Fibroblast of lung (primary cell): ENCODE measurements at regions not wholly inside any gene's neighbourhood (a gene's known extent, or its start where the extent isn't known, plus 50 kb on each side); places are given as distances from the start of the nearest gene placed in this dataset.

Experiments
- DNase-seq, 2 donors: peaks; one replicate each; pipeline versions ENCODE4 v3.0.0 to v3.0.0-alpha.2; 2010; ENCODE audit warnings: low read depth in 2 of 2
- H2AFZ ChIP-seq: 2 replicates; pipeline ENCODE4 v1.5.1; 2012; ENCODE audit warnings: low read length, control low read depth, inconsistent platforms
- H3K27ac ChIP-seq: 2 replicates; pipeline ENCODE4 v1.5.1; 2011; ENCODE audit warnings: low read length, control low read depth; ENCODE audit not compliant: insufficient read depth
- H3K27me3 ChIP-seq: 2 replicates; pipeline ENCODE4 v1.5.1; 2011; ENCODE audit warnings: mild to moderate bottlenecking, low read length; ENCODE audit not compliant: control insufficient read depth, insufficient read depth
- H3K36me3 ChIP-seq: 2 replicates; pipeline ENCODE4 v1.5.1; 2011; ENCODE audit warnings: low read length; ENCODE audit not compliant: control insufficient read depth, insufficient read depth
- H3K4me1 ChIP-seq: 2 replicates; pipeline ENCODE4 v1.5.1; 2011; ENCODE audit warnings: low read length; ENCODE audit not compliant: control insufficient read depth, insufficient read depth; ENCODE audit errors: extremely low read depth
- H3K4me2 ChIP-seq: 2 replicates; pipeline ENCODE4 v1.5.1; 2011; ENCODE audit warnings: low read length, control low read depth; ENCODE audit not compliant: insufficient read depth; ENCODE audit errors: extremely low read depth
- H3K4me3 ChIP-seq, 4 experiments: fragments of 200-600 bp in 1 of 4; sonication (generic) in 1 of 4; replicated peaks in 1 of 4; 2 replicates each; pipeline ENCODE4 v1.5.1; 2011 to 2016; ENCODE audit warnings: low read length in 4 of 4, low read depth in 3 of 4, mild to moderate bottlenecking in 3 of 4, control low read depth in 2 of 4, inconsistent platforms in 1 of 4, mixed read lengths in 1 of 4; ENCODE audit not compliant: insufficient read depth in 1 of 4; ENCODE audit errors: control extremely low read depth in 1 of 4
- H3K79me2 ChIP-seq: 2 replicates; pipeline ENCODE4 v1.5.1; 2012; ENCODE audit warnings: mild to moderate bottlenecking, low read length, inconsistent platforms; ENCODE audit not compliant: control insufficient read depth, insufficient read depth
- H3K9ac ChIP-seq: 2 replicates; pipeline ENCODE4 v1.5.1; 2011; ENCODE audit warnings: mild to moderate bottlenecking, low read length, control low read depth; ENCODE audit not compliant: insufficient read depth
- H3K9me3 ChIP-seq: 2 replicates; pipeline ENCODE4 v1.5.1; 2012; ENCODE audit warnings: low read depth, low read length; ENCODE audit not compliant: control insufficient read depth, insufficient read depth
- H4K20me1 ChIP-seq: 2 replicates; pipeline ENCODE4 v1.5.1; 2011; ENCODE audit warnings: low read length; ENCODE audit not compliant: control insufficient read depth, insufficient read depth; ENCODE audit errors: extremely low read depth
- CTCF ChIP-seq, 2 donors: IDR thresholded peaks in 1 of 2; conservative IDR thresholded peaks in 1 of 2; 1 replicate in 1 of 2; 2 replicates in 1 of 2; pipeline ENCODE4 v1.5.1; 2011 to 2012; ENCODE audit warnings: low read length in 2 of 2, control low read depth in 1 of 2, inconsistent platforms in 1 of 2, low read depth in 1 of 2, mild to moderate bottlenecking in 1 of 2
- EZH2 ChIP-seq: IDR thresholded peaks from 2 replicates; pipeline ENCODE4 v1.5.1; 2012; ENCODE audit warnings: low read length, control low read depth, mild to moderate bottlenecking; ENCODE audit errors: missing control alignments

DNA sequence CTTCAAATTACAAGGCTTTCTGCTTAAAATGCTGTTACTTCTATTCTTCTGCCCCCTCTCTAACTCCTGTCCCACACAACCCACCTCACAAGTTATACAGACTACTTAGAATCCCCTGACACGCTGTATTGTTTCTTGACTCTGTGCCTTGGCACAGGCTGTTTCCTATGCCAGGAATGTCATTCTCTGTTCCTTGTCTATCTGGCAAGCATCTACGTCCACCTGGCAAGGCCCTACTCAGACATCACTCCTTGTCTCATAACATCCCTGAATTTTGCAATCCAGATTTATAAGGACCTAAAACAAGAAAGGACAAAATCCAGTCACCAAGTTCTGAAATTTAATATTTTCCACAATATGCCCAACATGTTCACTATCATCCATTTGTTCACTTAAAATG is 182.0 kb upstream of the CHRM3 start:
- Histone ChIP-seq H3K36me3 (no peaks in the 10 kb centered on the region), H3K9me3 (no peaks in the 10 kb centered on the region), H2AFZ (no peak overlapping the region), H3K9ac (no peak overlapping the region), H3K4me2 (no peak overlapping the region), H3K27ac (no peak overlapping the region), H4K20me1 (no peaks in the 10 kb centered on the region), H3K4me1 (no peaks in the 10 kb centered on the region), H3K4me3 (no peak overlapping the region), H3K27me3 (no peaks in the 10 kb centered on the region), H3K79me2 (no peaks in the 10 kb centered on the region)
- no peak for TF ChIP-seq EZH2
- no peak for TF ChIP-seq CTCF (conservative IDR thresholded peaks at IDR 0.05 in 1 of 2, IDR thresholded peaks at IDR 0.05 in 1 of 2; ENCODE audit: low read depth in 1 of 2, low read length in 2 of 2)
- DNase-seq = no peak

- H3K4me2 ChIP-seq = no peak overlapping the region
- H3K4me3 ChIP-seq = no peak overlapping the region
- peak in 1 of 2 donors; percentile 52 for DNase-seq
- no peaks in the 10 kb centered on the region for H3K79me2 ChIP-seq
- H3K9me3 ChIP-seq = no peaks in the 10 kb centered on the region
- H3K4me1 ChIP-seq = no peaks in the 10 kb centered on the region
- no peak overlapping the region for H3K9ac ChIP-seq
- H3K27ac ChIP-seq = no peak overlapping the region
- no peaks in the 10 kb centered on the region for H3K36me3 ChIP-seq
- H2AFZ ChIP-seq = no peak overlapping the region
- TF ChIP-seq EZH2 (no peak), CTCF (conservative IDR thresholded peaks at IDR 0.05 in 1 of 2, IDR thresholded peaks at IDR 0.05 in 1 of 2; ENCODE audit: low read depth in 1 of 2, low read length in 2 of 2) (no peak)
- H4K20me1 ChIP-seq = no peaks in the 10 kb centered on the region
- no peaks in the 10 kb centered on the region for H3K27me3 ChIP-seq
These were observed 188.5 kb upstream of the CHRM3 start for GRCh38 chr1:239197871-239198270.

GRCh38 chr1:239189998-239190512 is 196.3 kb upstream of the CHRM3 start:
- DNase-seq = no peak
- no peaks in the 10 kb centered on the region for H3K27me3 ChIP-seq
- no peaks in the 10 kb centered on the region for H3K9me3 ChIP-seq
- H3K27ac ChIP-seq = no peak overlapping the region
- H3K36me3 ChIP-seq = no peaks in the 10 kb centered on the region
- no peak for TF ChIP-seq EZH2
- no peak for TF ChIP-seq CTCF (conservative IDR thresholded peaks at IDR 0.05 in 1 of 2, IDR thresholded peaks at IDR 0.05 in 1 of 2; ENCODE audit: low read depth in 1 of 2, low read length in 2 of 2)
- H3K4me3 ChIP-seq = no peak overlapping the region
- no peaks in the 10 kb centered on the region for H3K79me2 ChIP-seq
- no peak overlapping the region for H2AFZ ChIP-seq
- H3K4me1 ChIP-seq = no peaks in the 10 kb centered on the region
- H4K20me1 ChIP-seq = no peaks in the 10 kb centered on the region
- no peak overlapping the region for H3K9ac ChIP-seq
- H3K4me2 ChIP-seq = no peak overlapping the region
